PC-9 (cell line): ENCODE measurements at regions not wholly inside any gene's neighbourhood (a gene's known extent, or its start where the extent isn't known, plus 50 kb on each side); places are given as distances from the start of the nearest gene placed in this dataset.

Experiments used
- CTCF ChIP-seq: fragments of 200-600 bp; sonication (generic); conservative IDR thresholded peaks from 2 replicates; pipeline ENCODE4 v1.6.1; 2017; ENCODE audit warnings: mixed run types, antibody characterized with exemption, mild to moderate bottlenecking, moderate library complexity
- EZH2 ChIP-seq: fragments of 200-600 bp; sonication (generic); IDR thresholded peaks from 2 replicates; pipeline ENCODE4 v1.8.0; 2017; ENCODE audit warnings: antibody characterized with exemption, low read depth

- TF ChIP-seq CTCF: no peak
- TF ChIP-seq EZH2: no peak
These were observed 286.8 kb downstream of the SPATA31D1 start for GRCh38 chr9:82275258-82275927.
